HepG2 (cell line): ENCODE measurements at regions not wholly inside any gene's neighbourhood (a gene's known extent, or its start where the extent isn't known, plus 50 kb on each side); places are given as distances from the start of the nearest gene placed in this dataset.

Experiments used
- ATAC-seq: fragments of 200-7000 bp; cut with Tn5 transposase; 3 replicates; pipeline ENCODE4 v1.9.1; 2020; ENCODE audit warnings: mild to moderate bottlenecking, moderate library complexity
- BruUV-seq: library from RNA; stranded (reverse); fragments of 400-500 nt; replicated peaks from 2 replicates; lab custom pipeline; 2021; lab: Mats Ljungman, UMichigan
- CTCF ChIA-PET: fragments of 300-600 bp; formaldehyde crosslinking; extraction: SDS; loops from one replicate; lab custom pipeline; 2021; ENCODE audit warnings: low total read pairs, inconsistent platforms, low intra/inter-chr PET ratio; lab: Yijun Ruan, JAX
- POLR2A ChIA-PET: fragments of 350-600 bp; sonication (Branson Sonifier 250); formaldehyde crosslinking; loops from one replicate; lab custom pipeline; 2020; ENCODE audit warnings: antibody characterized with exemption, inconsistent platforms; lab: Yijun Ruan, JAX
- DNase-seq: peaks from one replicate; pipeline ENCODE4 v3.0.0-alpha.2; 2015; ENCODE audit warnings: low spot score
- FAIRE-seq: peaks from 3 replicates; lab custom pipeline; 2011; peaks lifted over from hg19 to GRCh38; lab: Jason Lieb, UNC
- H2AFZ ChIP-seq: one replicate; pipeline ENCODE4 v1.6.1; 2011; ENCODE audit warnings: low read length, inconsistent platforms
- H3K27ac ChIP-seq: fragments of 300-600 bp; 3 replicates; pipeline ENCODE4 v1.8.0; 2011; ENCODE audit warnings: mixed run types, mild to moderate bottlenecking, mixed read lengths, low read length, inconsistent platforms; ENCODE audit not compliant: insufficient read depth; ENCODE audit errors: extremely low read length
- H3K27me3 ChIP-seq, 2 experiments: fragments of 200-600 bp in 1 of 2; 2 replicates in 1 of 2; 3 replicates in 1 of 2; pipeline versions ENCODE4 v1.6.0 to v1.8.0; 2011; ENCODE audit warnings: low read length in 2 of 2, mild to moderate bottlenecking in 2 of 2, moderate library complexity in 2 of 2, inconsistent platforms in 1 of 2; ENCODE audit not compliant: insufficient read depth in 2 of 2, control insufficient read depth in 1 of 2
- H3K36me3 ChIP-seq, 2 experiments: fragments of 200-600 bp in 1 of 2; replicated peaks in 1 of 2; 2 replicates in 1 of 2; 3 replicates in 1 of 2; pipeline versions ENCODE4 v1.5.1 to v1.8.0; 2011; ENCODE audit warnings: low read length in 2 of 2, inconsistent platforms in 1 of 2; ENCODE audit not compliant: insufficient read depth in 2 of 2, control insufficient read depth in 1 of 2
- H3K4me1 ChIP-seq: 2 replicates; pipeline ENCODE4 v1.5.1; 2012; ENCODE audit warnings: low read length, inconsistent platforms; ENCODE audit not compliant: insufficient read depth
- H3K4me2 ChIP-seq: 2 replicates; pipeline ENCODE4 v1.6.0; 2011; ENCODE audit warnings: low read depth, low read length, inconsistent platforms
- H3K4me3 ChIP-seq, 3 experiments: fragments of 200-600 bp in 1 of 3; sonication (generic), shearing (Covaris generic) in 1 of 3; replicated peaks in 1 of 3; 2 replicates each; pipeline ENCODE4 v1.5.1; 2011 to 2016; ENCODE audit warnings: low read length in 3 of 3, inconsistent platforms in 2 of 3, low read depth in 2 of 3, mild to moderate bottlenecking in 2 of 3, control low read depth in 1 of 3, mixed read lengths in 1 of 3; ENCODE audit not compliant: insufficient read depth in 1 of 3
- H3K79me2 ChIP-seq: one replicate; pipeline ENCODE4 v1.6.1; 2011; ENCODE audit warnings: low read length, inconsistent platforms; ENCODE audit not compliant: insufficient read depth
- H3K9ac ChIP-seq: 2 replicates; pipeline ENCODE4 v1.6.0; 2011; ENCODE audit warnings: mild to moderate bottlenecking, low read depth, low read length, inconsistent platforms; ENCODE audit not compliant: insufficient read depth
- H3K9me3 ChIP-seq: 2 replicates; pipeline ENCODE4 v1.5.1; 2012; ENCODE audit warnings: mild to moderate bottlenecking, low read length
- H4K20me1 ChIP-seq: 2 replicates; pipeline ENCODE4 v1.6.0; 2011; ENCODE audit warnings: inconsistent platforms, mild to moderate bottlenecking, low read length, moderate library complexity; ENCODE audit not compliant: insufficient read depth
- CHD2 ChIP-seq: IDR thresholded peaks from 2 replicates; pipeline ENCODE4 v1.6.1; 2011; ENCODE audit warnings: low read depth, low read length, improper control_type of control experiment
- ERF ChIP-seq: IDR thresholded peaks from 2 replicates; pipeline ENCODE4 v1.6.1; 2018; ENCODE audit warnings: missing biosample characterization, missing genetic modification reagents
- GFI1 ChIP-seq: sonication (generic); formaldehyde crosslinking; IDR thresholded peaks from 2 replicates; pipeline ENCODE4 v1.5.0; 2020; ENCODE audit warnings: missing genetic modification reagents, mild to moderate bottlenecking, borderline replicate concordance
- PATZ1 ChIP-seq: sonication (generic); formaldehyde crosslinking; IDR thresholded peaks from 2 replicates; pipeline ENCODE4 v1.4.0; 2020; ENCODE audit warnings: missing genetic modification reagents
- SNRNP70 ChIP-seq: fragments of 200-400 bp; formaldehyde crosslinking; IDR thresholded peaks from 2 replicates; pipeline ENCODE4 v1.6.1; 2017; ENCODE audit warnings: mild to moderate bottlenecking, low read depth, low read length, moderate library complexity
- TCF12 ChIP-seq, 2 experiments: fragments of 450-650 bp in 1 of 2; sonication (generic) in 1 of 2; formaldehyde crosslinking in 1 of 2; IDR thresholded peaks; 2 replicates each; pipeline versions ENCODE4 v1.6.1 to v1.8.0; 2017 to 2022; ENCODE audit warnings: antibody characterized with exemption in 1 of 2, mild to moderate bottlenecking in 1 of 2, missing genetic modification reagents in 1 of 2, moderate library complexity in 1 of 2
- ZNF234 ChIP-seq: sonication (generic); formaldehyde crosslinking; conservative IDR thresholded peaks from 2 replicates; pipeline ENCODE4 v1.5.1; 2020; ENCODE audit warnings: mild to moderate bottlenecking, missing genetic modification reagents
- ZNF570 ChIP-seq: sonication (generic); formaldehyde crosslinking; IDR thresholded peaks from 2 replicates; pipeline ENCODE4 v1.4.0; 2020; ENCODE audit warnings: mild to moderate bottlenecking, missing genetic modification reagents, borderline replicate concordance
- ZNF720 ChIP-seq: sonication (generic); formaldehyde crosslinking; IDR thresholded peaks from 2 replicates; pipeline ENCODE4 v1.4.0; 2020; ENCODE audit warnings: missing genetic modification reagents
- ZNF780A ChIP-seq: sonication (generic); formaldehyde crosslinking; IDR thresholded peaks from 2 replicates; pipeline ENCODE4 v1.8.0; 2022; ENCODE audit warnings: mild to moderate bottlenecking, missing genetic modification reagents, moderate library complexity
- ZNF841 ChIP-seq: sonication (generic); formaldehyde crosslinking; IDR thresholded peaks from 2 replicates; pipeline ENCODE4 v1.8.1; 2023; ENCODE audit warnings: missing genetic modification reagents, borderline replicate concordance
- WGBS: methylation state at CpG from one replicate; pipeline ENCODE4 v1.1.6; 2017; ENCODE audit warnings: low lambda C conversion rate; 5-methylcytosine and 5-hydroxymethylcytosine counted together
- in situ Hi-C: cut with HindIII; loops from 2 replicates; pipeline ENCODE4 v1.10.0; 2017; ENCODE audit warnings: low pct_unique_long_range_greater_than_20kb; ENCODE audit not compliant: extremely low pct_ligation_motif_present
- intact Hi-C: fragments of 100-400 bp; cut with micrococcal nuclease; formaldehyde crosslinking; loops from one replicate; pipeline ENCODE4 v1.10.0; 2022; ENCODE audit not compliant: unreplicated experiment
- TF ChIP-seq, protein P1 (sequence below): sonication (generic); formaldehyde crosslinking; IDR thresholded peaks from 2 replicates; pipeline ENCODE4 v1.4.0; 2020; ENCODE audit warnings: mild to moderate bottlenecking, missing genetic modification reagents
- TF ChIP-seq, protein P2 (sequence below): sonication (generic); formaldehyde crosslinking; IDR thresholded peaks from 2 replicates; pipeline ENCODE4 v1.5.1; 2020; ENCODE audit warnings: missing genetic modification reagents, mild to moderate bottlenecking, borderline replicate concordance
- TF ChIP-seq, protein P3 (sequence below): IDR thresholded peaks from 2 replicates; pipeline ENCODE4 v1.6.1; 2016; ENCODE audit warnings: low read depth, control low read depth

- BruUV-seq = no TSS peak
- DNase-seq = no peak
- ATAC-seq = no peak
- no peaks in the 10 kb centered on the region for H3K9me3 ChIP-seq
- H2AFZ ChIP-seq = no peak overlapping the region
- intact Hi-C loops (no loop called here), in situ Hi-C loops (no loop called here)
- TF ChIP-seq ZNF841 (CRISPR knock-in tag) = no peak
- FAIRE-seq = no peak
- H3K36me3 ChIP-seq = no peaks in the 10 kb centered on the region
- no peak overlapping the region for H3K4me3 ChIP-seq
- peaks cover 1 to 10% of the 10 kb centered on the region in 2 experiments; a peak in 3 of 5 replicates for H3K27me3 ChIP-seq
- no peak overlapping the region for H3K27ac ChIP-seq
- no peak overlapping the region for H3K4me2 ChIP-seq
- H3K4me1 ChIP-seq = no peaks in the 10 kb centered on the region
- POLR2A ChIA-PET = no interaction called here
- 33% methylated on average over 12 of the region's 12 CpGs for WGBS
- CTCF ChIA-PET = no interaction called here
- H3K9ac ChIP-seq = no peak overlapping the region
- no peaks in the 10 kb centered on the region for H3K79me2 ChIP-seq
- H4K20me1 ChIP-seq = no peaks in the 10 kb centered on the region
Observed at GRCh38 chr15:61639491-61639890, 410.4 kb upstream of the RORA start.

DNA sequence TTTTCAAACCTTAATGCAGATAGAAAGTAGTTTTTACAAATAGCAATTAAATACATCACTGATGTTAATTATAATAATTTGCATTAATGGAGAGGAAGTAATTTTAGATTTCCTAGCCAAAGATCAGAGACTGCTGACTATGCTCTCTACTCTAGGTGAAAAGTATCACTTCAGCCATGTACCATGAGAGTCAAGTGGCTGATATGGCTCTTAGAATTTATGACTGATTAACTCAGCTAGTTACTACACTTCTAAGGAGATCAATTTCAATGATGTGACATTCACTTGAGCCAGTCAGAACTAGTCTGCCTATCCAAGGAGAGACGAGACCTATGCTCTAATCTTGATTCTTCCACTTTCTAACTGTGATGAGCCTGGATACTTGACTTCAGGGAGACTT lies 405.7 kb upstream of the RORA start:
- no peak overlapping the region for H3K4me3 ChIP-seq
- intact Hi-C loops = no loop called here
- H3K9ac ChIP-seq = no peak overlapping the region
- H4K20me1 ChIP-seq = no peaks in the 10 kb centered on the region
- no peaks in the 10 kb centered on the region for H3K4me1 ChIP-seq
- no peak overlapping the region for H3K4me2 ChIP-seq
- no peak overlapping the region for H2AFZ ChIP-seq
- no TSS peak for BruUV-seq
- H3K27ac ChIP-seq = no peak overlapping the region
- in situ Hi-C loops = no loop called here
- peaks cover 0 to under 1% of the 10 kb centered on the region in 2 experiments; a peak in 1 of 5 replicates for H3K27me3 ChIP-seq
- no peaks in the 10 kb centered on the region for H3K9me3 ChIP-seq
- DNase-seq (no peak), ATAC-seq (no peak), FAIRE-seq (no peak)
- no peaks in the 10 kb centered on the region for H3K79me2 ChIP-seq
- ChIA-PET CTCF (no interaction called here), POLR2A (no interaction called here)
- H3K36me3 ChIP-seq = no peaks in the 10 kb centered on the region
- 0% methylated on average over 1 of the region's 1 CpG for whole genome bisulfite sequencing
- TF ChIP-seq ZNF234 (CRISPR knock-in tag) = no peak
- TF ChIP-seq ZNF570 (CRISPR knock-in tag) = no peak
- no peak for TF ChIP-seq ZNF720
- no peak for TF ChIP-seq CHD2
- no peak for TF ChIP-seq ZNF780A
- no peak for TF ChIP-seq TCF12 (IDR thresholded peaks at IDR 0.05)
- no peak for TF ChIP-seq TCF12 (CRISPR knock-in tag; IDR thresholded peaks at IDR 0.05)
- TF ChIP-seq ERF = no peak
- TF ChIP-seq, protein P1, sequence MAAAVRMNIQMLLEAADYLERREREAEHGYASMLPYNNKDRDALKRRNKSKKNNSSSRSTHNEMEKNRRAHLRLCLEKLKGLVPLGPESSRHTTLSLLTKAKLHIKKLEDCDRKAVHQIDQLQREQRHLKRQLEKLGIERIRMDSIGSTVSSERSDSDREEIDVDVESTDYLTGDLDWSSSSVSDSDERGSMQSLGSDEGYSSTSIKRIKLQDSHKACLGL (CRISPR knock-in tag) = no peak
- TF ChIP-seq GFI1 (CRISPR knock-in tag) = no peak
- TF ChIP-seq, protein P2, sequence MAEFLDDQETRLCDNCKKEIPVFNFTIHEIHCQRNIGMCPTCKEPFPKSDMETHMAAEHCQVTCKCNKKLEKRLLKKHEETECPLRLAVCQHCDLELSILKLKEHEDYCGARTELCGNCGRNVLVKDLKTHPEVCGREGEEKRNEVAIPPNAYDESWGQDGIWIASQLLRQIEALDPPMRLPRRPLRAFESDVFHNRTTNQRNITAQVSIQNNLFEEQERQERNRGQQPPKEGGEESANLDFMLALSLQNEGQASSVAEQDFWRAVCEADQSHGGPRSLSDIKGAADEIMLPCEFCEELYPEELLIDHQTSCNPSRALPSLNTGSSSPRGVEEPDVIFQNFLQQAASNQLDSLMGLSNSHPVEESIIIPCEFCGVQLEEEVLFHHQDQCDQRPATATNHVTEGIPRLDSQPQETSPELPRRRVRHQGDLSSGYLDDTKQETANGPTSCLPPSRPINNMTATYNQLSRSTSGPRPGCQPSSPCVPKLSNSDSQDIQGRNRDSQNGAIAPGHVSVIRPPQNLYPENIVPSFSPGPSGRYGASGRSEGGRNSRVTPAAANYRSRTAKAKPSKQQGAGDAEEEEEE (CRISPR knock-in tag) = no peak
- no peak for TF ChIP-seq SNRNP70
- TF ChIP-seq, protein P3, sequence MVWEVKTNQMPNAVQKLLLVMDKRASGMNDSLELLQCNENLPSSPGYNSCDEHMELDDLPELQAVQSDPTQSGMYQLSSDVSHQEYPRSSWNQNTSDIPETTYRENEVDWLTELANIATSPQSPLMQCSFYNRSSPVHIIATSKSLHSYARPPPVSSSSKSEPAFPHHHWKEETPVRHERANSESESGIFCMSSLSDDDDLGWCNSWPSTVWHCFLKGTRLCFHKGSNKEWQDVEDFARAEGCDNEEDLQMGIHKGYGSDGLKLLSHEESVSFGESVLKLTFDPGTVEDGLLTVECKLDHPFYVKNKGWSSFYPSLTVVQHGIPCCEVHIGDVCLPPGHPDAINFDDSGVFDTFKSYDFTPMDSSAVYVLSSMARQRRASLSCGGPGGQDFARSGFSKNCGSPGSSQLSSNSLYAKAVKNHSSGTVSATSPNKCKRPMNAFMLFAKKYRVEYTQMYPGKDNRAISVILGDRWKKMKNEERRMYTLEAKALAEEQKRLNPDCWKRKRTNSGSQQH (CRISPR knock-in tag) = no peak
- TF ChIP-seq PATZ1 (CRISPR knock-in tag) = no peak
